Adrenal gland (tissue), 9 donors: ENCODE measurements at regions not wholly inside any gene's neighbourhood (a gene's known extent, or its start where the extent isn't known, plus 50 kb on each side); places are given as distances from the start of the nearest gene placed in this dataset.

Experiments used
- DNase-seq, 7 donors: peaks; one replicate each; pipeline ENCODE4 v3.0.0-alpha.2; 2019 to 2020
- H3K27ac ChIP-seq, 5 donors: fragments of 200-600 bp; sonication (generic) in 4 of 5; 1 replicate in 3 of 5; 2 replicates in 2 of 5; pipeline versions ENCODE4 v1.5.1 to v1.8.0; 2016 to 2020; ENCODE audit warnings: mild to moderate bottlenecking in 1 of 5
- H3K27me3 ChIP-seq: fragments of 200-600 bp; 2 replicates; pipeline ENCODE4 v1.8.0; 2021
- H3K36me3 ChIP-seq, 2 donors: fragments of 200-600 bp; replicated peaks in 1 of 2; 1 replicate in 1 of 2; 2 replicates in 1 of 2; pipeline versions ENCODE4 v1.5.1 to v1.8.0; 2018 to 2022
- H3K4me1 ChIP-seq, 2 donors: fragments of 200-600 bp; replicated peaks in 1 of 2; 1 replicate in 1 of 2; 2 replicates in 1 of 2; pipeline versions ENCODE4 v1.5.1 to v1.8.0; 2018 to 2021
- H3K4me3 ChIP-seq, 4 donors: fragments of 200-600 bp; sonication (generic) in 3 of 4; one replicate each; pipeline ENCODE4 v1.5.1; 2016 to 2018
- H3K9me3 ChIP-seq, 3 donors: fragments of 200-600 bp; sonication (generic) in 1 of 3; replicated peaks in 1 of 3; 1 replicate in 2 of 3; 2 replicates in 1 of 3; pipeline versions ENCODE4 v1.5.1 to v1.8.0; 2016 to 2021
- CTCF ChIP-seq, 6 experiments: fragments of 450-650 bp in 4 of 6; fragments of 200-600 bp in 2 of 6; sonication (generic) in 1 of 6; IDR thresholded peaks; 1 replicate in 5 of 6; 2 replicates in 1 of 6; pipeline versions ENCODE4 v1.5.1 to v1.8.0; 2016 to 2021; ENCODE audit warnings: antibody characterized with exemption in 6 of 6, mild to moderate bottlenecking in 2 of 6, moderate library complexity in 1 of 6
- POLR2A ChIP-seq, 2 donors: fragments of 450-650 bp; IDR thresholded peaks; one replicate each; pipeline ENCODE4 v1.6.1; 2017; ENCODE audit warnings: antibody characterized with exemption in 2 of 2, mild to moderate bottlenecking in 2 of 2, moderate library complexity in 1 of 2
- WGBS, 4 donors: extraction: QIAGEN DNeasy Blood & Tissue Kit in 2 of 4; methylation state at CpG; one replicate each; pipeline versions ENCODE4 v1.1.5 to v1.1.7; 2013 to 2017; 5-methylcytosine and 5-hydroxymethylcytosine counted together
- intact Hi-C, 2 donors: fragments of 100-400 bp; cut with DNase I; formaldehyde crosslinking; loops; one replicate each; pipeline versions ENCODE4 v1.14.1 to v1.15.0; 2022 to 2023
- donor health status: healthy with polysubstance abuse.
- donor health status: Bipolar disorder and iron deficiency.
- donor health status: DM: yes; HTN: yes; CAD: no.
- donor health status: DM: no; HTN: no; CAD: no.
- donor health status: DM: no; HTN: no; CAD: no.

GRCh38 chr5:62168506-62169281, 137.3 kb upstream of the KIF2A start:
- Histone ChIP-seq H3K27me3 (no peaks in the 10 kb centered on the region), H3K9me3 (no peaks in the 10 kb centered on the region), H3K27ac (no peak overlapping the region), H3K36me3 (no peaks in the 10 kb centered on the region), H3K4me3 (no peak overlapping the region), H3K4me1 (no peaks in the 10 kb centered on the region)
- WGBS, 4 donors: 75 to 81% (median 78%) methylated on average over 6 to 7 of the region's 7 CpGs
- TF ChIP-seq POLR2A (IDR thresholded peaks at IDR 0.05): no peak
- intact Hi-C loops: no loop called here
- DNase-seq: no peak

GRCh38 chr5:62178258-62178657, 127.7 kb upstream of the KIF2A start:
- TF ChIP-seq CTCF (IDR thresholded peaks at IDR 0.05) (no peak), POLR2A (IDR thresholded peaks at IDR 0.05) (no peak)
- Histone ChIP-seq H3K27me3 (no peaks in the 10 kb centered on the region), H3K27ac (no peak overlapping the region), H3K36me3 (no peaks in the 10 kb centered on the region), H3K4me1 (no peaks in the 10 kb centered on the region), H3K9me3 (no peaks in the 10 kb centered on the region), H3K4me3 (no peak overlapping the region)
- WGBS, 4 donors: 63 to 79% (median 72%) methylated on average over 5 of the region's 5 CpGs
- DNase-seq: no peak
- intact Hi-C loops: no loop called here

- no peaks in the 10 kb centered on the region for H3K4me1 ChIP-seq
- no peak for TF ChIP-seq CTCF (IDR thresholded peaks at IDR 0.05)
- TF ChIP-seq POLR2A (IDR thresholded peaks at IDR 0.05): no peak
- no peak overlapping the region for H3K4me3 ChIP-seq
- H3K27ac ChIP-seq: no peak overlapping the region
- 56 to 81% (median 66%) methylated on average over 1 of the region's 1 CpG for WGBS, 4 donors
- H3K9me3 ChIP-seq: no peaks in the 10 kb centered on the region
- DNase-seq: no peak
- intact Hi-C loops: no loop called here
- H3K36me3 ChIP-seq: no peaks in the 10 kb centered on the region
- no peaks in the 10 kb centered on the region for H3K27me3 ChIP-seq
Measured at GRCh38 chr5:62182802-62183201, 123.2 kb upstream of the KIF2A start.

- Histone ChIP-seq H3K4me1 (no peaks in the 10 kb centered on the region), H3K27ac (no peak overlapping the region), H3K4me3 (no peak overlapping the region), H3K36me3 (no peaks in the 10 kb centered on the region), H3K27me3 (no peaks in the 10 kb centered on the region), H3K9me3 (no peaks in the 10 kb centered on the region)
- WGBS, 4 donors: 73 to 96% (median 95%) methylated on average over 1 of the region's 1 CpG
- TF ChIP-seq POLR2A (IDR thresholded peaks at IDR 0.05) (no peak), CTCF (IDR thresholded peaks at IDR 0.05) (no peak)
- intact Hi-C loops: no loop called here
- no peak for DNase-seq
Measured at GRCh38 chr5:62183727-62184126, 122.3 kb upstream of the KIF2A start.

GRCh38 chr5:62184444-62184843, 121.6 kb upstream of the KIF2A start:
- WGBS, 4 donors: 82 to 91% (median 85%) methylated on average over 1 of the region's 1 CpG
- Histone ChIP-seq H3K27me3 (no peaks in the 10 kb centered on the region), H3K4me3 (no peak overlapping the region), H3K27ac (no peak overlapping the region), H3K36me3 (no peaks in the 10 kb centered on the region), H3K4me1 (no peaks in the 10 kb centered on the region), H3K9me3 (no peaks in the 10 kb centered on the region)
- TF ChIP-seq POLR2A (IDR thresholded peaks at IDR 0.05): no peak
- TF ChIP-seq CTCF (IDR thresholded peaks at IDR 0.05): no peak
- intact Hi-C loops: no loop called here
- no peak for DNase-seq
